Adrenal gland (tissue), 9 donors: ENCODE measurements at regions not wholly inside any gene's neighbourhood (a gene's known extent, or its start where the extent isn't known, plus 50 kb on each side); places are given as distances from the start of the nearest gene placed in this dataset.

Experiments
- DNase-seq, 7 donors: peaks; one replicate each; pipeline ENCODE4 v3.0.0-alpha.2; 2019 to 2020
- H3K27ac ChIP-seq, 5 donors: fragments of 200-600 bp; sonication (generic) in 4 of 5; 1 replicate in 3 of 5; 2 replicates in 2 of 5; pipeline versions ENCODE4 v1.5.1 to v1.8.0; 2016 to 2020; ENCODE audit warnings: mild to moderate bottlenecking in 1 of 5
- H3K27me3 ChIP-seq: fragments of 200-600 bp; 2 replicates; pipeline ENCODE4 v1.8.0; 2021
- H3K36me3 ChIP-seq, 2 donors: fragments of 200-600 bp; replicated peaks in 1 of 2; 1 replicate in 1 of 2; 2 replicates in 1 of 2; pipeline versions ENCODE4 v1.5.1 to v1.8.0; 2018 to 2022
- H3K4me1 ChIP-seq, 2 donors: fragments of 200-600 bp; replicated peaks in 1 of 2; 1 replicate in 1 of 2; 2 replicates in 1 of 2; pipeline versions ENCODE4 v1.5.1 to v1.8.0; 2018 to 2021
- H3K4me3 ChIP-seq, 4 donors: fragments of 200-600 bp; sonication (generic) in 3 of 4; one replicate each; pipeline ENCODE4 v1.5.1; 2016 to 2018
- H3K9me3 ChIP-seq, 3 donors: fragments of 200-600 bp; sonication (generic) in 1 of 3; replicated peaks in 1 of 3; 1 replicate in 2 of 3; 2 replicates in 1 of 3; pipeline versions ENCODE4 v1.5.1 to v1.8.0; 2016 to 2021
- POLR2A ChIP-seq, 2 donors: fragments of 450-650 bp; IDR thresholded peaks; one replicate each; pipeline ENCODE4 v1.6.1; 2017; ENCODE audit warnings: antibody characterized with exemption in 2 of 2, mild to moderate bottlenecking in 2 of 2, moderate library complexity in 1 of 2
- WGBS, 4 donors: extraction: QIAGEN DNeasy Blood & Tissue Kit in 2 of 4; methylation state at CpG; one replicate each; pipeline versions ENCODE4 v1.1.5 to v1.1.7; 2013 to 2017; 5-methylcytosine and 5-hydroxymethylcytosine counted together
- intact Hi-C, 2 donors: fragments of 100-400 bp; cut with DNase I; formaldehyde crosslinking; loops; one replicate each; pipeline versions ENCODE4 v1.14.1 to v1.15.0; 2022 to 2023
- TF ChIP-seq, protein P1 (sequence below), 6 experiments: fragments of 450-650 bp in 4 of 6; fragments of 200-600 bp in 2 of 6; sonication (generic) in 1 of 6; IDR thresholded peaks; 1 replicate in 5 of 6; 2 replicates in 1 of 6; pipeline versions ENCODE4 v1.5.1 to v1.8.0; 2016 to 2021; ENCODE audit warnings: antibody characterized with exemption in 6 of 6, mild to moderate bottlenecking in 2 of 6, moderate library complexity in 1 of 6
- donor health status: healthy with polysubstance abuse.
- donor health status: Bipolar disorder and iron deficiency.
- donor health status: DM: yes; HTN: yes; CAD: no.
- donor health status: DM: no; HTN: no; CAD: no.
- donor health status: DM: no; HTN: no; CAD: no.

DNA sequence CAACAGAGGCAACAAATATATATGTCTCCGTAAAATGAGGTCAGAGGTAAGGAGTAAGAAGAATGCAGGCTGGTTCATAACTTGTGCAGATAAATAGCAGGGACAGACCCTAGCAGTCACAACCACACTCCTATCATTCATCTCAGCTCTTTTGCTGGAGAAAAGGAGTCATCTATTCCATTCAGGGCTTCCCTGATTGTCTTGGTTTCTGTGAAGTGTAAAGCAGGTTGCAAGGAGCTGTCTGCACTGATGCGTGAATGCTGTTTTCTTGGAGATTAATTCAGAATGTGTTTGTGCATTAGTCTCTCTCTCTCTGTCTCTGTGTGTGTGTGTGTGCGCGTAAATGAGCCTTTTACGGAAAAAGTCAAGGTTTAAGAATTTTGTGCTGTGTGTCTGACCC is 643.3 kb upstream of the SORCS1 start:
- intact Hi-C loops, result no loop called here
- 72 to 81% (median 76%) methylated on average over 5 of the region's 5 CpGs for WGBS, 4 donors
- H3K4me1 ChIP-seq, result no peaks in the 10 kb centered on the region
- H3K27me3 ChIP-seq, result no peaks in the 10 kb centered on the region
- no peaks in the 10 kb centered on the region for H3K36me3 ChIP-seq
- no peak for DNase-seq
- H3K27ac ChIP-seq, result no peak overlapping the region
- no peak for TF ChIP-seq POLR2A (IDR thresholded peaks at IDR 0.05)
- TF ChIP-seq, protein P1, sequence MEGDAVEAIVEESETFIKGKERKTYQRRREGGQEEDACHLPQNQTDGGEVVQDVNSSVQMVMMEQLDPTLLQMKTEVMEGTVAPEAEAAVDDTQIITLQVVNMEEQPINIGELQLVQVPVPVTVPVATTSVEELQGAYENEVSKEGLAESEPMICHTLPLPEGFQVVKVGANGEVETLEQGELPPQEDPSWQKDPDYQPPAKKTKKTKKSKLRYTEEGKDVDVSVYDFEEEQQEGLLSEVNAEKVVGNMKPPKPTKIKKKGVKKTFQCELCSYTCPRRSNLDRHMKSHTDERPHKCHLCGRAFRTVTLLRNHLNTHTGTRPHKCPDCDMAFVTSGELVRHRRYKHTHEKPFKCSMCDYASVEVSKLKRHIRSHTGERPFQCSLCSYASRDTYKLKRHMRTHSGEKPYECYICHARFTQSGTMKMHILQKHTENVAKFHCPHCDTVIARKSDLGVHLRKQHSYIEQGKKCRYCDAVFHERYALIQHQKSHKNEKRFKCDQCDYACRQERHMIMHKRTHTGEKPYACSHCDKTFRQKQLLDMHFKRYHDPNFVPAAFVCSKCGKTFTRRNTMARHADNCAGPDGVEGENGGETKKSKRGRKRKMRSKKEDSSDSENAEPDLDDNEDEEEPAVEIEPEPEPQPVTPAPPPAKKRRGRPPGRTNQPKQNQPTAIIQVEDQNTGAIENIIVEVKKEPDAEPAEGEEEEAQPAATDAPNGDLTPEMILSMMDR (IDR thresholded peaks at IDR 0.05), result no peak
- H3K9me3 ChIP-seq, result no peaks in the 10 kb centered on the region
- no peak overlapping the region for H3K4me3 ChIP-seq

DNA sequence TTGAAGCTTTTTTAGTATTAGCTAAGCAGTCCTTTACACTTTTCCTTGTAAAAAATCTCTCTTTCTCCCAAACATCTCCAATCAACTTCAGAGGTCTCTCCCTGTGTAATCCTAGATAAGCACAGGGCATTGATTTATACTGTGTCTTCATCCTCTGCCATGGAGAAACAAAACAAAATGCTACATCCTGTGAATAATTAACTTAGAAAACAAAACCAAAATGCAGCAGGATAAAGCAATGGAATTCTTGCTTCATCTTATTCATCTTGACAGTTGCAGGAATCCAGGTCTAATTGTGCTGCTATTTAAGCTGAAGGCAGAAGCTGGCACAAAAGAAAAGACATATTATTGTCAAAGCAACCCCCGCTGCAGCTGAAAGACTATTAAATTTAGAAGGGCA is 641.5 kb upstream of the SORCS1 start:
- 23 to 43% (median 41%) methylated on average over 1 of the region's 1 CpG for WGBS, 4 donors
- intact Hi-C loops, result no loop called here
- H3K4me3 ChIP-seq, result no peak overlapping the region
- no peaks in the 10 kb centered on the region for H3K4me1 ChIP-seq
- no peaks in the 10 kb centered on the region for H3K27me3 ChIP-seq
- no peaks in the 10 kb centered on the region for H3K9me3 ChIP-seq
- TF ChIP-seq, protein P1 (IDR thresholded peaks at IDR 0.05), result no peak
- TF ChIP-seq POLR2A (IDR thresholded peaks at IDR 0.05), result no peak
- H3K36me3 ChIP-seq, result no peaks in the 10 kb centered on the region
- H3K27ac ChIP-seq, result no peak overlapping the region
- no peak for DNase-seq

DNA sequence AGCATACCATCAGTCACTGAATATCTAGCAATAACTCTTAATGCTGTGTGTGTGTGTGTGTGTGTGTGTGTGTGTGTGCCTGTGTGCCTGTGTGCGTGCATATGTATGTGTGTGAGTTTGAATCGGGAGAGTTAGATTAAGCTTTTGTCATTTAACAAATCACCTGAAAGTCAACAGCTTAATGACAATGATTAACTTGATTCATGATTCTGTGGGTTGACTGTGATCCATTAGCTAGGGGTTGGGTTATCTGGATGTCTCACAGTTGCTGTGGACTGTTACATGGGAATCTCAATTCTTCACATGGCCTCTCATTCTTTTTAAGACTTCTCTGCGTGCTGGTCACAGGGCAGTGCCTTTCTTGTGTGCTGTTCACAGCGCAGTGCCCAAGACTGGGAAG is 639.0 kb upstream of the SORCS1 start:
- intact Hi-C loops, result no loop called here
- DNase-seq, result no peak
- whole genome bisulfite sequencing, 4 donors, result 24 to 54% (median 50%) methylated on average over 3 to 4 of the region's 4 CpGs

DNA sequence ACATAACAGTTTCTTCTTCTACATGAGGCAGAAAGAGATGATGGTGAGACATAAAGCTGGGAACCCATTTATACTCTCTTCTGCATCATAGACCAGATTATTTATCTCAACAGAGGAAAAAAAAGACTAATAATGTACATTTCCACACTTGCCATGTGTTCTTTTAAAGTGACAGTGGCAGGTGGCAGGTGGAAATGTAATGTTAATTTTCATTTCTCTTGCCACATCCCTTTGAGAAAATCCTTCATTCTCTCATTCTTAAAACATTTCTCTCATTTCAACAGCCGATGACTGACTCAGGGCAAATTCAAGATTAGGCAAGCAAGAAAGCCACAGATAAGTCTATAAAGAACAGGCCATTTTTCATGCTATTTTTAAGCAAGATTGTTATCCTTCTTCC is 635.6 kb upstream of the SORCS1 start:
- 67 to 100% (median 80%) methylated on average over 1 of the region's 1 CpG for WGBS, 4 donors
- no peak for DNase-seq
- H3K9me3 ChIP-seq, result no peaks in the 10 kb centered on the region
- intact Hi-C loops, result no loop called here
- H3K27me3 ChIP-seq, result no peaks in the 10 kb centered on the region
- H3K4me3 ChIP-seq, result no peak overlapping the region
- no peaks in the 10 kb centered on the region for H3K4me1 ChIP-seq
- no peak overlapping the region for H3K27ac ChIP-seq
- no peaks in the 10 kb centered on the region for H3K36me3 ChIP-seq
- TF ChIP-seq, protein P1 (IDR thresholded peaks at IDR 0.05), result no peak
- no peak for TF ChIP-seq POLR2A (IDR thresholded peaks at IDR 0.05)

More for the DNA sequence above, 639.0 kb upstream of the SORCS1 start:
- H3K27me3 ChIP-seq, result no peaks in the 10 kb centered on the region
- H3K27ac ChIP-seq, result no peak overlapping the region
- H3K4me1 ChIP-seq, result no peaks in the 10 kb centered on the region
- no peak overlapping the region for H3K4me3 ChIP-seq
- TF ChIP-seq, protein P1 (IDR thresholded peaks at IDR 0.05), result no peak
- no peak for TF ChIP-seq POLR2A (IDR thresholded peaks at IDR 0.05)
- H3K36me3 ChIP-seq, result no peaks in the 10 kb centered on the region
- no peaks in the 10 kb centered on the region for H3K9me3 ChIP-seq
